GM12872 (cell line): ENCODE measurements at regions not wholly inside any gene's neighbourhood (a gene's known extent, or its start where the extent isn't known, plus 50 kb on each side); places are given as distances from the start of the nearest gene placed in this dataset.

Experiments
- TF ChIP-seq, protein P1 (sequence below): IDR thresholded peaks from 3 replicates; pipeline ENCODE4 v1.5.1; 2011; ENCODE audit warnings: low read depth, mild to moderate bottlenecking, low read length, moderate library complexity; ENCODE audit not compliant: insufficient read depth

DNA sequence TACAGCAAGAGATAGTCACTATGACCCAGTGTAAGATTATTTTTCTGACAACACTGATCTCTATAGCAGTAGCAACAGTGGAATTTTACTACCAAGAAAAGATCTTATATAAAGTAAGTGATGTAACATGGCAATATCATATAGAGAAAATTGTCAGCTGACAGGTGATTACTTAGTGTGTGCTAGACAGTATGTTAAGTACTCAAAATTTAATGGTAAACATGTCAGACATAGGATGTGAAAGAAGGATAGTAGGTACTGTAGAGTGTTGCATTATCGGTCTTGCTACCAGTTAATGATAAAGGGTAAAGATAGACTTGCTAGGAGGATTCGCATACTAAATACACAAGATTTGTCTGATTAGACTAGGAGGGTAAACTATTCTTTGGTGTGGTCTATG, 247.4 kb downstream of the CYLC2 start:
- TF ChIP-seq, protein P1, sequence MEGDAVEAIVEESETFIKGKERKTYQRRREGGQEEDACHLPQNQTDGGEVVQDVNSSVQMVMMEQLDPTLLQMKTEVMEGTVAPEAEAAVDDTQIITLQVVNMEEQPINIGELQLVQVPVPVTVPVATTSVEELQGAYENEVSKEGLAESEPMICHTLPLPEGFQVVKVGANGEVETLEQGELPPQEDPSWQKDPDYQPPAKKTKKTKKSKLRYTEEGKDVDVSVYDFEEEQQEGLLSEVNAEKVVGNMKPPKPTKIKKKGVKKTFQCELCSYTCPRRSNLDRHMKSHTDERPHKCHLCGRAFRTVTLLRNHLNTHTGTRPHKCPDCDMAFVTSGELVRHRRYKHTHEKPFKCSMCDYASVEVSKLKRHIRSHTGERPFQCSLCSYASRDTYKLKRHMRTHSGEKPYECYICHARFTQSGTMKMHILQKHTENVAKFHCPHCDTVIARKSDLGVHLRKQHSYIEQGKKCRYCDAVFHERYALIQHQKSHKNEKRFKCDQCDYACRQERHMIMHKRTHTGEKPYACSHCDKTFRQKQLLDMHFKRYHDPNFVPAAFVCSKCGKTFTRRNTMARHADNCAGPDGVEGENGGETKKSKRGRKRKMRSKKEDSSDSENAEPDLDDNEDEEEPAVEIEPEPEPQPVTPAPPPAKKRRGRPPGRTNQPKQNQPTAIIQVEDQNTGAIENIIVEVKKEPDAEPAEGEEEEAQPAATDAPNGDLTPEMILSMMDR: no peak

DNA sequence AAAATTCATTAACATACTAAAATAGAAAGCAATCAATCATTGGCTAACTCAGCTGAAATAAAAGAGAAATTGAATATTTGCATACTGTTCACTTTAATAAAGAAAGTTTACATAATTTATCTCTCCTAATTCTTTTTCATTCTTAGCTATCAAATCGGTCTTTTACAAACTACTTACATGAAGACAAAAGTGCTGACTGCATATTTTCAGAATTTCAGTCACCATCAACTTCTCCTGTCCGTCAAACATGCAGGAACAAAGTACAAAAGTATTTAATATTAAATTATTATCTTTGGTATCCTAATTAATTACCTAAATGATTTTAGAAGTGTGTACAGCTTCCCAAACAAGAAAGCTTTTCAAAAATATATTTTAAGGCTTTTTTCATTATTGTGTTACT, 248.4 kb downstream of the CYLC2 start:
- TF ChIP-seq, protein P1: no peak

DNA sequence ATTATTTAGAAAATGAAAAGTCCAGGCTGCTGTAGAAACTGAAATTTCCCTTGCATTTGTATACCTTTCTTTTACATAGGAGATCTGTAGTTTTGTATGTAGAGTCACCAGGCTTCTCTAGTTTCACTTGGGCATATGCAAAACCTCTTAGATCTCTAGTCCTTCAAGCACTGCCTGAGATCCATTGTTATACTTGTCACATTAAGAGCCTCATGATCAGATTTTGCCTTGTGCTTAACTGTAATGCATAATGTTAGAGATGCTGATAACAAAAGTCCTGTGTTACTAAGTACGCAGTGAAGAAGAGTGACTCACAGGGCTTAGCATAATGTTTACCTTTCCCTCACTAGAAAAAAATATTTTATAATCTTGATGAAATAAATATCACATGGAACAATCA, 250.2 kb downstream of the CYLC2 start:
- TF ChIP-seq, protein P1: no peak

DNA sequence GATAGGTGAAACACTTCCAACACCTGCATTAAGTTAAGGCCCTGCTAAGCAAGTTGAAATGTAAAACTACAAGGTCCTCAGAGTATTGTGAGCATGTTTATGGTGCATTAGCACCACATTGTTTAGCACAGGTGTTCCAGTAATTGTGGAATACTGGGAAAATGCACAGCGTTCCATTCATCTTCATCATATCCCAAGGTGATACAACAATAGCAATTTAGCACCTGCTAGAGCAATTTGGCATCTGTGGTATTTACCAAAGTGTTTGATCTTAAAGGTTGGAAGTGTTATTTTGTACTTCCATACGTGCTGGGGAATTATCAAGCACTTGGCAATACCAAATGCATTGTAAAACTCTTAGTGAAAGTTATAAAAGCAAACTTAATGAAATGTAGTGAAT, 266.8 kb downstream of the CYLC2 start:
- TF ChIP-seq, protein P1: no peak

DNA sequence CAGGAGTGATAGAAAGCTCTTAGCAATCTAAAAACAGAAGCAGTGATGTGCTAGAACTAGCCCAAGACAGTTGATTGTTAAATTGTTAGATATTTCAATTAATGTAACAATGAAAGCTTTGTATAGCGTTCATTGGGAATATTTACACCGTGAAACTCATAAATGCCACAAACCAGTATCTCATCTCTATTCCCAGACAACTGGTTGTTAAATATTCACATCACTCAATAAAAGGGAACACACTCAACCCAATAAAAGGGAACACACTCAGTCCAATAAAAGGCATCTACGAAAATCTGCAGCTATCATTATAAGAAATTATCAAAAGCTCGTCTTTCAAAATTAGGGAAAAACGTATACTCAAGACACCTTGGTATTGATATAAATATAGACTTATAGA, 270.9 kb downstream of the CYLC2 start:
- TF ChIP-seq, protein P1: no peak

DNA sequence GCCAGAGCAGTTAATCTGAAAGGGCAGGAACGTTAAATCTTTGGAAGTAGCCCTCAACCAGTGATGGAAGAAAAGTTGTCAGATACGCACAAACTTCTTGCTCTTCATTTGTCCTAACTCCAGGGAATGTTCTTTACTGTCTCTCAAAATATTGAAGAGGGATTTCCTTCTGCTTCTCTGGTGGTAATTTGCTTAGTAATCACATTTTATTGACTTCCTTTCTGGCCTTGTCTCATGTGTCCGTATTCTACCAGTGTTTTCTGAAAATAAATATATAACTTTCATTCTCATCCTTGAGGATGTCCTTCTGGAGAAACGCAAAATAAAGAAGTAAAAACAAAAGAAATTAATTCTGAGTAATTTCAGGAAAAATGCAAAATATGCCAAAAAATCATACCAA, 282.1 kb downstream of the CYLC2 start:
- TF ChIP-seq, protein P1: no peak

DNA sequence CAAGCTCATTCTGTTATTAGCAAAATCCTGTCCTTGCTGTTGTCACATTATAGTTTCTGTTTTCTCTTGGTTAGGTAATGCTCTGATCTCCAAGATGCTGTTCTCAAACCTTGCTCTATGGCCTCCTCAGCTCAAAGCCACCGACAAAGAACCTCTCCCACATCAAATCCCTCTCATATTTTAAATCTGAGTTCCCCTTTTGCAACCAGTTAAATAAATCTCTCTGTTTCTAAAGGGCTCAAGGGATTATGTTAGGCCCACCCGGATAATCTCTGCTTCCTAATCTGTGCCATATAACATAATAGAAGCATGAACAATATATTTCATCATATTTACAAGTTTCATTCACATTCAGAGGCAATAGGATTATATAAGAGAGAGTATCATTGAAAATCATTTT, 286.0 kb downstream of the CYLC2 start:
- TF ChIP-seq, protein P1: no peak

DNA sequence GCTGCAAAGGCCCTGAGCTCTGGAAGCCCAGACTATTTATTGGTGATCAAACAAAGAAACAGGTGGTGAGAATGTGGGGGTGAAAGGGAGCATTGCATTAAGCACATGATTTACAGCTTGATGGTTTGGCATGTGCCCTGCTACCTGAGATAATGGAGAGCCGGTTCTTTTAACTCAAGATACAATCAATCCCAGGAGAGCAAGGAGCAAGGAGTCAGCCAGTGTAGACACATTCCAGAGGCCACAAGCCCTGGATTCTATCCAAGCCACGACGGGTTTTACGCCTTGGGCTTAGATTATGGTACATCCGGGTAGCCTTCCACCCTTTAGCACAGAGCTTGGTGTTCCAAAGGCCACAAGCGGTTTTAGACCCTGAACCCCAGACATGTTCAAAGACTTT, 292.2 kb downstream of the CYLC2 start:
- TF ChIP-seq, protein P1: no peak
